ENCODE measurements at regions not wholly inside any gene's neighbourhood (a gene's known extent, or its start where the extent isn't known, plus 50 kb on each side); places are given as distances from the start of the nearest gene placed in this dataset.

GRCh38 chr6:82646231-82646615, 282.6 kb downstream of the TPBG start:
- no peak overlapping the region for H3K4me3 ChIP-seq
- no peaks in the 10 kb centered on the region for H3K9me3 ChIP-seq (replicated peaks; ENCODE audit: control insufficient read depth, insufficient read depth, low read length)
- no peak overlapping the region for H3K9ac ChIP-seq (ENCODE audit: control insufficient read depth, insufficient read depth, low read length)
- BruUV-seq (replicated peaks), result no TSS peak
- no peaks in the 10 kb centered on the region for H4K20me1 ChIP-seq (ENCODE audit: control insufficient read depth, insufficient read depth)
- no peak overlapping the region for H3K4me2 ChIP-seq (ENCODE audit: control insufficient read depth, insufficient read depth)
- H3K27me3 ChIP-seq (replicated peaks in 1 of 2; ENCODE audit: control insufficient read depth in 2 of 2, insufficient read depth in 2 of 2, low read length in 1 of 2), result no peaks in the 10 kb centered on the region
- in situ Hi-C loops (cut with MboI) (no loop called here), intact Hi-C loops (cut with micrococcal nuclease; ENCODE audit: unreplicated experiment) (no loop called here)
- H3K27ac ChIP-seq (ENCODE audit: control insufficient read depth, insufficient read depth), result no peak overlapping the region
- no peaks in the 10 kb centered on the region for H3K79me2 ChIP-seq (ENCODE audit: control insufficient read depth, insufficient read depth, low read length)
- ChIA-PET POLR2A (no interaction called here), SMC1A (ENCODE audit: uncharacterized antibody, unreplicated experiment) (interaction anchor here (1.1 to 1.3 kb wide), 2 partner anchors 9 to 16 kb away, joined by 4 read pairs; no protein-coding TSS in a partner anchor), CTCF (no interaction called here), RAD21 (ENCODE audit: unreplicated experiment) (no interaction called here)
- no peak for FAIRE-seq
- H3K4me1 ChIP-seq (ENCODE audit: control insufficient read depth, insufficient read depth, low read length), result no peaks in the 10 kb centered on the region
- no peak overlapping the region for H2AFZ ChIP-seq (ENCODE audit: control insufficient read depth, low read depth, low read length)
- WGBS (ENCODE audit: insufficient coverage, insufficient replicate concordance, low lambda C conversion rate, missing lambda C conversion rate), result 35% methylated on average over 1 of the region's 1 CpG
- no peak for ATAC-seq
- TF ChIP-seq JUND (IDR thresholded peaks at IDR 0.05; ENCODE audit: low read depth, low read length), result no peak
- no peak for TF ChIP-seq NFYB (IDR thresholded peaks at IDR 0.05; ENCODE audit: insufficient read depth, low read depth, low read length)
- TF ChIP-seq, protein P1, sequence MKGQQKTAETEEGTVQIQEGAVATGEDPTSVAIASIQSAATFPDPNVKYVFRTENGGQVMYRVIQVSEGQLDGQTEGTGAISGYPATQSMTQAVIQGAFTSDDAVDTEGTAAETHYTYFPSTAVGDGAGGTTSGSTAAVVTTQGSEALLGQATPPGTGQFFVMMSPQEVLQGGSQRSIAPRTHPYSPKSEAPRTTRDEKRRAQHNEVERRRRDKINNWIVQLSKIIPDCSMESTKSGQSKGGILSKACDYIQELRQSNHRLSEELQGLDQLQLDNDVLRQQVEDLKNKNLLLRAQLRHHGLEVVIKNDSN (IDR thresholded peaks at IDR 0.05; ENCODE audit: borderline replicate concordance, extremely low read length, insufficient read depth, low read depth, low read length), result no peak
- no peak for TF ChIP-seq MTA3 (IDR thresholded peaks at IDR 0.05; ENCODE audit: borderline replicate concordance, low read length)
- no peak for DNase-seq (ENCODE audit: low read depth, low spot score)
- no peaks in the 10 kb centered on the region for H3K36me3 ChIP-seq (ENCODE audit: control insufficient read depth in 2 of 2, insufficient read depth in 2 of 2, low read length in 1 of 2)

DNA sequence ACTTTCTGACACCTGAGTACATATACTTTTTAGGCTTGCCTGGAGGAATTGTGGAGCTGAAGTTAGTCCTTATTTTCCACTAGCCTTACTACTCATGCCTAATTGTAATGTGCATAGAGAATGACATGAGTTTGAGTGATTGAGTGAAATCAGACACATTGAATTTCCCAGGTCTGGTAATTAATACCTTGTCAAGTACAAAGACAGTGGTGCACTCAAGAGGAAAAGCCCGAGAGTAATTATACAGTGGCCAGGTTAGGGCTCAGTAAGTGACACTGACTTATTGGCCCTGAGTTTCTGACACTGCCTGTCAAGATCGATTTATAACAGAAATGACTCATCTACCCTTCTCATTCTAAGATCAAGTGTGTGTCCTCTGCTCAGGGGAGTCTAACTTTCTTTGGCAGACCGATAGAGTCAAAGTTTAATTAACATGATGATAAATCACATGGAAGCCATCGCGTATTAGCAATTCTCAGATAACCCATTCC, 288.3 kb downstream of the TPBG start:
- Histone ChIP-seq H3K27me3 (replicated peaks in 1 of 2; ENCODE audit: control insufficient read depth in 2 of 2, insufficient read depth in 2 of 2, low read length in 1 of 2) (no peaks in the 10 kb centered on the region), H3K27ac (ENCODE audit: control insufficient read depth, insufficient read depth) (no peak overlapping the region), H3K9me3 (replicated peaks; ENCODE audit: control insufficient read depth, insufficient read depth, low read length) (no peaks in the 10 kb centered on the region), H2AFZ (ENCODE audit: control insufficient read depth, low read depth, low read length) (no peak overlapping the region), H3K79me2 (ENCODE audit: control insufficient read depth, insufficient read depth, low read length) (no peaks in the 10 kb centered on the region), H4K20me1 (ENCODE audit: control insufficient read depth, insufficient read depth) (no peaks in the 10 kb centered on the region), H3K4me1 (ENCODE audit: control insufficient read depth, insufficient read depth, low read length) (no peaks in the 10 kb centered on the region), H3K36me3 (ENCODE audit: control insufficient read depth in 2 of 2, insufficient read depth in 2 of 2, low read length in 1 of 2) (no peaks in the 10 kb centered on the region), H3K4me3 (no peak overlapping the region), H3K4me2 (ENCODE audit: control insufficient read depth, insufficient read depth) (no peak overlapping the region), H3K9ac (ENCODE audit: control insufficient read depth, insufficient read depth, low read length) (no peak overlapping the region)
- TF ChIP-seq EZH2 (IDR thresholded peaks at IDR 0.05; ENCODE audit: borderline replicate concordance, control insufficient read depth, low read depth, low read length), result no peak
- no peak for TF ChIP-seq E4F1 (IDR thresholded peaks at IDR 0.05; ENCODE audit: borderline replicate concordance, partially characterized antibody)
- no peak for TF ChIP-seq PRDM15 (CRISPR knock-in tag; IDR thresholded peaks at IDR 0.05)
- SMC1A ChIA-PET (ENCODE audit: uncharacterized antibody, unreplicated experiment), result interaction anchor here (1.2 kb wide), 1 partner anchor 9 kb away, joined by 3 read pairs; no protein-coding TSS in a partner anchor
- RAD21 ChIA-PET (ENCODE audit: unreplicated experiment), result no interaction called here
- no peak for DNase-seq (ENCODE audit: low read depth, low spot score)
- intact Hi-C loops (cut with micrococcal nuclease; ENCODE audit: unreplicated experiment) (no loop called here), in situ Hi-C loops (cut with MboI) (no loop called here)
- 41% methylated on average over 5 of the region's 5 CpGs for WGBS (ENCODE audit: insufficient coverage, insufficient replicate concordance, low lambda C conversion rate, missing lambda C conversion rate)
- CTCF ChIA-PET, result no interaction called here
- POLR2A ChIA-PET, result no interaction called here
- no peak for ATAC-seq
- no peak for FAIRE-seq
- no TSS peak for BruUV-seq (replicated peaks)
